ENCODE measurements at regions not wholly inside any gene's neighbourhood (a gene's known extent, or its start where the extent isn't known, plus 50 kb on each side); places are given as distances from the start of the nearest gene placed in this dataset.

DNA sequence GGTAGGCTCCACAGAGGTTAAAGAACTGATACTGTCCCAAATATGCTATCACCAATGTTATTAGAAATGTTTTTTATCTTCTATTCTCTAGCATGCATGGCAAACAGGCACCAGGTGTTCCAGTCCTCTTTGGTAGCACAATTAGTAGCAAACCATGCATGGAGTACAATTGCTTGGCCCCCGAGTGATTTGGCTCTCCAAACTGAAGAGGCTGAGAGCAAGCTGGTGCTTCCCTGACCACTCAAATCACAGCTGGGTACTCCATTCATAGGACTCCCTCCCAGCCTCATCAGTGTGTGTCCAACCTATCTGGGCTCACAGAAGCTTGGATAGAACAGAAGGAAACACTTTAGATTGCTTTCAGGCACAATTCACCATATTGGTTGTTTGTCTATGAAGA, 93.4 kb downstream of the DIO2 start:
- no peak overlapping the region for H3K4me3 ChIP-seq (ENCODE audit: low read length)
- TF ChIP-seq, protein P1, sequence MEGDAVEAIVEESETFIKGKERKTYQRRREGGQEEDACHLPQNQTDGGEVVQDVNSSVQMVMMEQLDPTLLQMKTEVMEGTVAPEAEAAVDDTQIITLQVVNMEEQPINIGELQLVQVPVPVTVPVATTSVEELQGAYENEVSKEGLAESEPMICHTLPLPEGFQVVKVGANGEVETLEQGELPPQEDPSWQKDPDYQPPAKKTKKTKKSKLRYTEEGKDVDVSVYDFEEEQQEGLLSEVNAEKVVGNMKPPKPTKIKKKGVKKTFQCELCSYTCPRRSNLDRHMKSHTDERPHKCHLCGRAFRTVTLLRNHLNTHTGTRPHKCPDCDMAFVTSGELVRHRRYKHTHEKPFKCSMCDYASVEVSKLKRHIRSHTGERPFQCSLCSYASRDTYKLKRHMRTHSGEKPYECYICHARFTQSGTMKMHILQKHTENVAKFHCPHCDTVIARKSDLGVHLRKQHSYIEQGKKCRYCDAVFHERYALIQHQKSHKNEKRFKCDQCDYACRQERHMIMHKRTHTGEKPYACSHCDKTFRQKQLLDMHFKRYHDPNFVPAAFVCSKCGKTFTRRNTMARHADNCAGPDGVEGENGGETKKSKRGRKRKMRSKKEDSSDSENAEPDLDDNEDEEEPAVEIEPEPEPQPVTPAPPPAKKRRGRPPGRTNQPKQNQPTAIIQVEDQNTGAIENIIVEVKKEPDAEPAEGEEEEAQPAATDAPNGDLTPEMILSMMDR (conservative IDR thresholded peaks at IDR 0.05; ENCODE audit: low read depth, low read length): no peak
- no peak for DNase-seq (ENCODE audit: low read depth)

DNA sequence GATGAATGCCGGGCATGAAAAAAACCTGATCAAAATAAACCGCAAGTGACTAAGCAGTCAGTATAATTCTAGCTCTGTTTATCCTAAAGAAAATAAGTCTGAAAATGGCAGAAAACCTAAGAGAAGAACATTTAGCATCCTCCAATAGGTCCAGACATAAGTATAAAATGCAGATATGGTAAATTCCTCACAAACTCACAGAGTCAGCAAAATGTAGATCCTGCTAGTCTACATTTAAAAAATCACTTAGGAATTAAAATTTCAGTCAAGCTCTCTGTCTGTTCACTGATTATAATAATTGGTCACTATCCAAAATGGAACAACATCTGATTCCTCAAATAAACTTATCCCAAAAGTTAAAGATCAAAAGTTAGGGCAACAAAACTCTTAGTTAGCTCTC, 95.1 kb downstream of the DIO2 start:
- TF ChIP-seq, protein P1 (conservative IDR thresholded peaks at IDR 0.05; ENCODE audit: low read depth, low read length): no peak
- H3K4me3 ChIP-seq (ENCODE audit: low read length): no peak overlapping the region
- DNase-seq (ENCODE audit: low read depth): no peak

DNA sequence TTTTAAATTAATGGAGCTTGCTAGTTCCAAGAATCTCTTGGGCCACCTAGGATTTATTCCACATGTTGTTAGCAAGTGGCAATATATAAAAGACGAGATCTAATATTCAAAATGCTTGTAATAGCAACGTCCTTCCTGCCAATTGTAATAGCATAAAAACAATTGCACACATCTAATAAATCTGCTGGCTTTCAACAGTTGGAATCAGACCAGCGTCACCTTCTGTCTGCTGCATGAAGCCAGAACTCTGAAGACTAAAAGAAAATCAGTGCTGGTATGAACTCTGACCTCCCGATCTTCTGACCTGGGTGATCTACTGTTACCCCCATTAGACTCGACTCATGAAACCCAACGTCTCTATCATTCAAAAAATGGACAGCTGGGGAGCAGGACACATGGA, 100.6 kb downstream of the DIO2 start:
- DNase-seq (ENCODE audit: low read depth): no peak
- TF ChIP-seq, protein P1 (conservative IDR thresholded peaks at IDR 0.05; ENCODE audit: low read depth, low read length): no peak
- no peak overlapping the region for H3K4me3 ChIP-seq (ENCODE audit: low read length)

DNA sequence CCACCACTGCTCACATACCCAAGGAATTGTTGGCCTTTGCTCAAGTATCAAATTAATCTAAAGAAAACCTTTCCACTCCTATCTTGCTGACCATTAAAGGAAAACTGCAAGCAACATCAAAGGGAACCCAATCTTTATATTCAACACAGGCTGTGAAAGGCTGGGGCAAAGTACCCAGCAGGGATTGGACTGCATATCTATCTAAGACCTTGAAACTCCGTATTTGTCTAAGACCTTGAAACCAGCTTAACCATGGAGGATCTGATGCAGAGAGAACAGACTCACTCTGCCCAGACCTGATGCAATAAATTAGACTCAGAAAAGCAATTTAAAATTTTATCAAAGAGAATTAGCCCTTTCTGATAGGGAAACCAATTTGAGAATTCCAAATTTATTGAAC, 102.2 kb downstream of the DIO2 start:
- no peak for DNase-seq (ENCODE audit: low read depth)
- H3K4me3 ChIP-seq (ENCODE audit: low read length): no peak overlapping the region
- TF ChIP-seq, protein P1 (conservative IDR thresholded peaks at IDR 0.05; ENCODE audit: low read depth, low read length): no peak

DNA sequence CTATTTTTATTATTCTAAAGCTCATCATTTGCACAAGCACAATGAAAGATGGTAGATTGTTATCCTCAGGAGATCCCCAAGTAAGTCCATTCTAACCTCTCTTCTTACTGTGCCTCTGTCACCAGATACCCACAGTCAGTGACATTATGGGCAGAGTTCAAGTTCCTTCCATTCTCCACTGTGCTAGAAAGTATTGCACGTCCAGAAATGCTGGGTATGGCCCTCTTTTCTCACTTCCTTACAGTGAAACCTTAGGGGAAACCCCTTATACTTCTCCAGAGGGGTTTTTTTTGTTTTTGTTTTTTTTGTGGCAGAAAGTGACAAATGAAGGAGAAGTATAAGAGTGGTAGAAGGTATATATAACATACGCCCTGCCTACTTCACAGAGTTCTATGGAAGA, 102.9 kb downstream of the DIO2 start:
- no peak overlapping the region for H3K4me3 ChIP-seq (ENCODE audit: low read length)
- DNase-seq (ENCODE audit: low read depth): no peak

DNA sequence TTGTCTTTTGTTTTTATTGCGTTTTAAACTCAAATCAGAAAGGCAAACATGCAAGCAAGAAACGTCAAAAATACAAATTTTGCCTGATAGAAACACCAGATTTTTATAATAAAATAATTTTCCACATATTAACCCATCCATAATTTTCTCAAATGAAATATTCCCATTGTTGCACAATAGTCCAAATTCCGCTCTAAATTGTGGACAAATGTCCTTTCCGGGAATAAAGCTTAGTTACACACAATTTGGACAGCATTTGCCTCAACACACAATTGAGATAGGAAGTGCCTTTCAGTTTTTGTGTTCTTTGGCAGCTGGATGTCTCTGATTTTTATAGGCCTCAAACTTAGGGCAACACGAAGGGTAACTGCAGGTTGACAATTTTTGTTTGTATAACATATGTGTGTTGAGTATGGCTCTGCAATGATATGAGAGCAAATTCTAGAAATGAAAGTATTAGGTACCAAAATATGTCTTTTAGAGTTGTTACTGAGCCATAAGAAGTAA, 105.8 kb downstream of the DIO2 start:
- DNase-seq (ENCODE audit: low read depth): no peak
- H3K4me3 ChIP-seq (ENCODE audit: low read length): no peak overlapping the region
- TF ChIP-seq, protein P1 (conservative IDR thresholded peaks at IDR 0.05; ENCODE audit: low read depth, low read length): no peak

More for the DNA sequence above, 102.9 kb downstream of the DIO2 start:
- TF ChIP-seq, protein P1 (conservative IDR thresholded peaks at IDR 0.05; ENCODE audit: low read depth, low read length): no peak

DNA sequence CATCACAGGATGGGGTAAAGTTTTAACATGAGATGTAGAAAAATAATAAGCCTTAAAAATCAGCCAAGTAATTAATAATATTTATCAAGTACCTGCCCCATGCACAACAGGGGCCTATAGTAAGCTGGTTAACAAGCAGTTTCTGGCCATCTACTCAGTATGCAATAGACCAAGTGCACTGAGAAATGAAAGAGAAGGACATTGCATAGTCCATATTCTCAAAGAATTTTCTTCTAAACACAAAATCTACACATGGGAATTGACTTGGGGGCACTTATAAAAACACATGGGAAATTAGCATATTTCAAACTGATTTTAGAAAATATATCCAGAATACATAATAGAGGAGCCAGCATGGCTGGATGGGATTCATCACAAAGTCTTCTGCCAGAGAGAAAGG, 109.5 kb downstream of the DIO2 start:
- TF ChIP-seq, protein P1 (conservative IDR thresholded peaks at IDR 0.05; ENCODE audit: low read depth, low read length): no peak
- DNase-seq (ENCODE audit: low read depth): no peak
- no peak overlapping the region for H3K4me3 ChIP-seq (ENCODE audit: low read length)

Measured in retinal pigment epithelial cell (primary cell).